SK-MEL-5 (cell line): ENCODE measurements at regions not wholly inside any gene's neighbourhood (a gene's known extent, or its start where the extent isn't known, plus 50 kb on each side); places are given as distances from the start of the nearest gene placed in this dataset.
A peak's percentile ranks its signal among the peaks of the same experiment; 100 is the strongest.
"Not testable (repeated sequence)": the region's sequence is repeated elsewhere in the genome, so short reads cannot be mapped to it uniquely, and the experiment has no call there.

Experiments used
- DNase-seq: peaks from one replicate; pipeline ENCODE4 v3.0.0-alpha.2; 2016; ENCODE audit warnings: low read depth, low spot score
- in situ Hi-C: cut with HindIII; loops from 2 replicates; pipeline ENCODE4 v1.10.0; 2016; ENCODE audit warnings: low sequenced_read_pairs, high pct_unique_total_duplicates, low pct_unique_long_range_greater_than_20kb

GRCh38 chr7:79658304-79658703 lies 204.8 kb upstream of the MAGI2 start:
- in situ Hi-C loops = no loop called here
- DNase-seq = no peak

GRCh38 chr7:79653136-79653631 lies 199.7 kb upstream of the MAGI2 start:
- no peak for DNase-seq
- in situ Hi-C loops = no loop called here

GRCh38 chr7:79652619-79653018 lies 199.2 kb upstream of the MAGI2 start:
- in situ Hi-C loops = no loop called here
- DNase-seq = no peak

- in situ Hi-C loops = no loop called here
- DNase-seq = no peak
These were observed 194.2 kb upstream of the MAGI2 start for GRCh38 chr7:79647711-79648110.

GRCh38 chr7:79646278-79646677 lies 192.8 kb upstream of the MAGI2 start:
- in situ Hi-C loops = no loop called here
- no peak for DNase-seq

- in situ Hi-C loops = no loop called here
- no peak for DNase-seq
These were observed 183.4 kb upstream of the MAGI2 start for GRCh38 chr7:79636849-79637248.

GRCh38 chr7:79625921-79626320 lies 172.5 kb upstream of the MAGI2 start:
- in situ Hi-C loops = not testable (repeated sequence)

GRCh38 chr7:79624336-79624735 lies 170.9 kb upstream of the MAGI2 start:
- in situ Hi-C loops = no loop called here
- DNase-seq = no peak

More at GRCh38 chr7:79625921-79626320, 172.5 kb upstream of the MAGI2 start:
- not testable (repeated sequence) for DNase-seq

- in situ Hi-C loops = no loop called here
- DNase-seq = no peak
These were observed 169.3 kb upstream of the MAGI2 start for GRCh38 chr7:79622781-79623180.

GRCh38 chr7:79620291-79620690 lies 166.8 kb upstream of the MAGI2 start:
- in situ Hi-C loops = no loop called here
- no peak for DNase-seq

GRCh38 chr7:79619216-79619615 lies 165.7 kb upstream of the MAGI2 start:
- in situ Hi-C loops = no loop called here
- DNase-seq = no peak

GRCh38 chr7:79615871-79616640 lies 162.6 kb upstream of the MAGI2 start:
- DNase-seq = peak; percentile 70
- in situ Hi-C loops = no loop called here

GRCh38 chr7:79615466-79615865 lies 162.0 kb upstream of the MAGI2 start:
- peak; percentile 90 for DNase-seq
- in situ Hi-C loops = no loop called here

GRCh38 chr7:79612903-79613302 lies 159.4 kb upstream of the MAGI2 start:
- in situ Hi-C loops = no loop called here
- DNase-seq = no peak

- in situ Hi-C loops = no loop called here
- no peak for DNase-seq
These were observed 158.6 kb upstream of the MAGI2 start for GRCh38 chr7:79612022-79612421.

- DNase-seq = peak; percentile 43
- in situ Hi-C loops = no loop called here
These were observed 157.4 kb upstream of the MAGI2 start for GRCh38 chr7:79610748-79611304.

GRCh38 chr7:79610313-79610712 lies 156.8 kb upstream of the MAGI2 start:
- DNase-seq = peak; percentile 92
- in situ Hi-C loops = no loop called here

GRCh38 chr7:79608005-79608404 lies 154.5 kb upstream of the MAGI2 start:
- in situ Hi-C loops = no loop called here
- DNase-seq = no peak

- in situ Hi-C loops = no loop called here
These were observed 151.4 kb upstream of the MAGI2 start for GRCh38 chr7:79604841-79605240.

More at GRCh38 chr7:79604841-79605240, 151.4 kb upstream of the MAGI2 start:
- no peak for DNase-seq
